SK-N-MC (cell line): ENCODE measurements at regions not wholly inside any gene's neighbourhood (a gene's known extent, or its start where the extent isn't known, plus 50 kb on each side); places are given as distances from the start of the nearest gene placed in this dataset.

Experiments used
- EZH2 ChIP-seq: fragments of 200-600 bp; sonication (generic); IDR thresholded peaks from one replicate; pipeline ENCODE4 v1.6.1; 2017; ENCODE audit warnings: antibody characterized with exemption
- POLR2AphosphoS5 ChIP-seq: IDR thresholded peaks from 2 replicates; pipeline ENCODE4 v1.6.1; 2012; ENCODE audit warnings: mild to moderate bottlenecking, low read depth, low read length, borderline replicate concordance

DNA sequence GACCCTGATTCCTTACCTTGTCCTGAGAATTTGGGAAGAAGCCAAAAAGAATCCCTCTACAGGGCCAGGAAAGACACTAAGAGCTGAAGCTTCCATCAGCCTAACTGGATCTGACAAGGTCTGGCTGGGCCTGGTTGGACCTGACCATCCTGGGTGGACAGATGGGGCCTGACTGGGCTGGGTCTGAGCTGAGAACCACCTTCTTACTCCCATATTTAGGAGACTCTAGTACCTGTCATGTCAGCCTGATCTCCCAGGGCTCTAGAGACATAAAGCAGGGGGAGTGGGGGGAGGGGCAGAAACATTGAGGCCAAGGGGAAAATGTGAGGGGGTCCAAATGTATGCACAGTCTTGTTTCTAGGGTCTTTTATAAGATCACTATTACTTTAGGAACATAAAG, 129.9 kb downstream of the BUD13 start:
- TF ChIP-seq EZH2 = no peak
- no peak for TF ChIP-seq POLR2AphosphoS5
